SK-N-SH treated with all-trans-retinoic acid at 6 μM for 48 hours (cell line): ENCODE measurements at regions not wholly inside any gene's neighbourhood (a gene's known extent, or its start where the extent isn't known, plus 50 kb on each side); places are given as distances from the start of the nearest gene placed in this dataset.
"Not testable (repeated sequence)": the region's sequence is repeated elsewhere in the genome, so short reads cannot be mapped to it uniquely, and the experiment has no call there.

Experiments used
- ATAC-seq: fragments of 200-7000 bp; cut with Tn5 transposase; 3 replicates; pipeline ENCODE4 v1.9.1; 2020; ENCODE audit warnings: mild to moderate bottlenecking, moderate library complexity
- ARNTL ChIP-seq: fragments of 450-650 bp; formaldehyde crosslinking; IDR thresholded peaks from 2 replicates; pipeline ENCODE4 v1.5.0; 2020; ENCODE audit warnings: low read depth, mild to moderate bottlenecking, moderate library complexity, borderline replicate concordance
- BACH2 ChIP-seq: fragments of 250-450 bp; sonication (Bioruptor Pico); IDR thresholded peaks from 2 replicates; pipeline ENCODE4 v1.9.0; 2021; ENCODE audit warnings: mild to moderate bottlenecking, borderline replicate concordance
- CSDC2 ChIP-seq: fragments of 250-450 bp; sonication (Bioruptor Pico); IDR thresholded peaks from 2 replicates; pipeline ENCODE4 v1.5.0; 2020; ENCODE audit warnings: mild to moderate bottlenecking, moderate library complexity
- CSRNP3 ChIP-seq: fragments of 250-450 bp; sonication (Bioruptor Pico); IDR thresholded peaks from 2 replicates; pipeline ENCODE4 v1.5.1; 2021; ENCODE audit warnings: mild to moderate bottlenecking, moderate library complexity
- ESRRG ChIP-seq: fragments of 250-450 bp; sonication (Bioruptor Pico); IDR thresholded peaks from 2 replicates; pipeline ENCODE4 v1.6.1; 2021; ENCODE audit warnings: mild to moderate bottlenecking
- GLIS3 ChIP-seq: fragments of 250-450 bp; sonication (Bioruptor Pico); IDR thresholded peaks from 2 replicates; pipeline ENCODE4 v1.5.0; 2020; ENCODE audit warnings: mild to moderate bottlenecking, moderate library complexity
- ISL1 ChIP-seq: fragments of 250-450 bp; sonication (Bioruptor Pico); IDR thresholded peaks from 2 replicates; pipeline ENCODE4 v2.1.2; 2022; ENCODE audit warnings: mild to moderate bottlenecking, moderate library complexity
- OSR1 ChIP-seq: fragments of 250-450 bp; sonication (Bioruptor Pico); IDR thresholded peaks from 2 replicates; pipeline ENCODE4 v1.8.0; 2022; ENCODE audit warnings: moderate library complexity, mild to moderate bottlenecking, inconsistent platforms
- RARB ChIP-seq: fragments of 250-450 bp; sonication (Bioruptor Pico); IDR thresholded peaks from 2 replicates; pipeline ENCODE4 v1.8.0; 2021; ENCODE audit warnings: mild to moderate bottlenecking, moderate library complexity
- SNAI2 ChIP-seq: fragments of 250-450 bp; sonication (Bioruptor Pico); IDR thresholded peaks from 2 replicates; pipeline ENCODE4 v1.5.0; 2020; ENCODE audit warnings: mild to moderate bottlenecking, moderate library complexity
- TCF4 ChIP-seq: fragments of 250-450 bp; sonication (Bioruptor Pico); IDR thresholded peaks from 2 replicates; pipeline ENCODE4 v1.8.0; 2021; ENCODE audit warnings: mild to moderate bottlenecking, moderate library complexity, borderline replicate concordance
- TOX ChIP-seq: fragments of 250-450 bp; sonication (Bioruptor Pico); IDR thresholded peaks from 2 replicates; pipeline ENCODE4 v1.8.0; 2021; ENCODE audit warnings: mild to moderate bottlenecking, moderate library complexity, borderline replicate concordance
- ZC3H10 ChIP-seq: fragments of 250-450 bp; sonication (Bioruptor Pico); IDR thresholded peaks from 2 replicates; pipeline ENCODE4 v1.5.1; 2021; ENCODE audit warnings: mild to moderate bottlenecking, moderate library complexity
- ZFP3 ChIP-seq: fragments of 250-450 bp; sonication (Bioruptor Pico); IDR thresholded peaks from 2 replicates; pipeline ENCODE4 v1.5.0; 2020; ENCODE audit warnings: mild to moderate bottlenecking, moderate library complexity
- ZFP30 ChIP-seq: fragments of 450-650 bp; formaldehyde crosslinking; IDR thresholded peaks from 2 replicates; pipeline ENCODE4 v1.5.0; 2022; ENCODE audit warnings: mild to moderate bottlenecking, moderate library complexity
- ZNF565 ChIP-seq: fragments of 450-650 bp; formaldehyde crosslinking; conservative IDR thresholded peaks from 2 replicates; pipeline ENCODE4 v1.5.0; 2020; ENCODE audit warnings: low read depth, mild to moderate bottlenecking, moderate library complexity
- ZNF70 ChIP-seq: fragments of 450-650 bp; formaldehyde crosslinking; IDR thresholded peaks from 2 replicates; pipeline ENCODE4 v1.5.0; 2020; ENCODE audit warnings: mild to moderate bottlenecking, moderate library complexity
- ZNF8 ChIP-seq: fragments of 450-650 bp; formaldehyde crosslinking; IDR thresholded peaks from 2 replicates; pipeline ENCODE4 v1.5.0; 2020; ENCODE audit warnings: mild to moderate bottlenecking, moderate library complexity
- TF ChIP-seq, protein P1 (sequence below): fragments of 250-450 bp; sonication (Bioruptor Pico); IDR thresholded peaks from 2 replicates; pipeline ENCODE4 v1.8.0; 2021; ENCODE audit warnings: low read depth, mild to moderate bottlenecking, moderate library complexity, borderline replicate concordance
- TF ChIP-seq, protein P2 (sequence below): fragments of 250-450 bp; sonication (Bioruptor Pico); IDR thresholded peaks from 2 replicates; pipeline ENCODE4 v1.5.0; 2020; ENCODE audit warnings: mild to moderate bottlenecking, moderate library complexity
- TF ChIP-seq, protein P3 (sequence below): fragments of 250-450 bp; sonication (Bioruptor Pico); IDR thresholded peaks from 2 replicates; pipeline ENCODE4 v1.8.0; 2020; ENCODE audit warnings: mild to moderate bottlenecking, moderate library complexity, borderline replicate concordance
- TF ChIP-seq, protein P4 (sequence below): fragments of 250-450 bp; sonication (Bioruptor Pico); IDR thresholded peaks from 2 replicates; pipeline ENCODE4 v1.5.1; 2020; ENCODE audit warnings: low read depth, mild to moderate bottlenecking, moderate library complexity

- TF ChIP-seq CSRNP3 (CRISPR knock-in tag) (no peak), ZNF8 (no peak), BACH2 (no peak), CSDC2 (no peak), ZNF565 (no peak), ZC3H10 (CRISPR knock-in tag) (no peak), TCF4 (CRISPR knock-in tag) (no peak), OSR1 (CRISPR knock-in tag) (no peak), ZFP30 (no peak), ZFP3 (no peak), ZNF70 (CRISPR knock-in tag) (no peak), TOX (CRISPR knock-in tag) (no peak), ISL1 (CRISPR knock-in tag) (no peak)
- TF ChIP-seq, protein P1, sequence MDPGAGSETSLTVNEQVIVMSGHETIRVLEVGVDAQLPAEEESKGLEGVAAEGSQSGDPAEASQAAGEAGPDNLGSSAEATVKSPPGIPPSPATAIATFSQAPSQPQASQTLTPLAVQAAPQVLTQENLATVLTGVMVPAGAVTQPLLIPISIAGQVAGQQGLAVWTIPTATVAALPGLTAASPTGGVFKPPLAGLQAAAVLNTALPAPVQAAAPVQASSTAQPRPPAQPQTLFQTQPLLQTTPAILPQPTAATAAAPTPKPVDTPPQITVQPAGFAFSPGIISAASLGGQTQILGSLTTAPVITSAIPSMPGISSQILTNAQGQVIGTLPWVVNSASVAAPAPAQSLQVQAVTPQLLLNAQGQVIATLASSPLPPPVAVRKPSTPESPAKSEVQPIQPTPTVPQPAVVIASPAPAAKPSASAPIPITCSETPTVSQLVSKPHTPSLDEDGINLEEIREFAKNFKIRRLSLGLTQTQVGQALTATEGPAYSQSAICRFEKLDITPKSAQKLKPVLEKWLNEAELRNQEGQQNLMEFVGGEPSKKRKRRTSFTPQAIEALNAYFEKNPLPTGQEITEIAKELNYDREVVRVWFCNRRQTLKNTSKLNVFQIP (CRISPR knock-in tag), result no peak
- TF ChIP-seq, protein P2, sequence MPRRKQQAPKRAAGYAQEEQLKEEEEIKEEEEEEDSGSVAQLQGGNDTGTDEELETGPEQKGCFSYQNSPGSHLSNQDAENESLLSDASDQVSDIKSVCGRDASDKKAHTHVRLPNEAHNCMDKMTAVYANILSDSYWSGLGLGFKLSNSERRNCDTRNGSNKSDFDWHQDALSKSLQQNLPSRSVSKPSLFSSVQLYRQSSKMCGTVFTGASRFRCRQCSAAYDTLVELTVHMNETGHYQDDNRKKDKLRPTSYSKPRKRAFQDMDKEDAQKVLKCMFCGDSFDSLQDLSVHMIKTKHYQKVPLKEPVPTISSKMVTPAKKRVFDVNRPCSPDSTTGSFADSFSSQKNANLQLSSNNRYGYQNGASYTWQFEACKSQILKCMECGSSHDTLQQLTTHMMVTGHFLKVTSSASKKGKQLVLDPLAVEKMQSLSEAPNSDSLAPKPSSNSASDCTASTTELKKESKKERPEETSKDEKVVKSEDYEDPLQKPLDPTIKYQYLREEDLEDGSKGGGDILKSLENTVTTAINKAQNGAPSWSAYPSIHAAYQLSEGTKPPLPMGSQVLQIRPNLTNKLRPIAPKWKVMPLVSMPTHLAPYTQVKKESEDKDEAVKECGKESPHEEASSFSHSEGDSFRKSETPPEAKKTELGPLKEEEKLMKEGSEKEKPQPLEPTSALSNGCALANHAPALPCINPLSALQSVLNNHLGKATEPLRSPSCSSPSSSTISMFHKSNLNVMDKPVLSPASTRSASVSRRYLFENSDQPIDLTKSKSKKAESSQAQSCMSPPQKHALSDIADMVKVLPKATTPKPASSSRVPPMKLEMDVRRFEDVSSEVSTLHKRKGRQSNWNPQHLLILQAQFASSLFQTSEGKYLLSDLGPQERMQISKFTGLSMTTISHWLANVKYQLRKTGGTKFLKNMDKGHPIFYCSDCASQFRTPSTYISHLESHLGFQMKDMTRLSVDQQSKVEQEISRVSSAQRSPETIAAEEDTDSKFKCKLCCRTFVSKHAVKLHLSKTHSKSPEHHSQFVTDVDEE (CRISPR knock-in tag), result no peak
- TF ChIP-seq, protein P3, sequence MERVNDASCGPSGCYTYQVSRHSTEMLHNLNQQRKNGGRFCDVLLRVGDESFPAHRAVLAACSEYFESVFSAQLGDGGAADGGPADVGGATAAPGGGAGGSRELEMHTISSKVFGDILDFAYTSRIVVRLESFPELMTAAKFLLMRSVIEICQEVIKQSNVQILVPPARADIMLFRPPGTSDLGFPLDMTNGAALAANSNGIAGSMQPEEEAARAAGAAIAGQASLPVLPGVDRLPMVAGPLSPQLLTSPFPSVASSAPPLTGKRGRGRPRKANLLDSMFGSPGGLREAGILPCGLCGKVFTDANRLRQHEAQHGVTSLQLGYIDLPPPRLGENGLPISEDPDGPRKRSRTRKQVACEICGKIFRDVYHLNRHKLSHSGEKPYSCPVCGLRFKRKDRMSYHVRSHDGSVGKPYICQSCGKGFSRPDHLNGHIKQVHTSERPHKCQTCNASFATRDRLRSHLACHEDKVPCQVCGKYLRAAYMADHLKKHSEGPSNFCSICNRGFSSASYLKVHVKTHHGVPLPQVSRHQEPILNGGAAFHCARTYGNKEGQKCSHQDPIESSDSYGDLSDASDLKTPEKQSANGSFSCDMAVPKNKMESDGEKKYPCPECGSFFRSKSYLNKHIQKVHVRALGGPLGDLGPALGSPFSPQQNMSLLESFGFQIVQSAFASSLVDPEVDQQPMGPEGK, result no peak
- TF ChIP-seq, all 23 proteins: peak for 0
- ATAC-seq, result no peak
Measured at GRCh38 chr10:78664929-78665553, 403.7 kb upstream of the ZMIZ1 start.

DNA sequence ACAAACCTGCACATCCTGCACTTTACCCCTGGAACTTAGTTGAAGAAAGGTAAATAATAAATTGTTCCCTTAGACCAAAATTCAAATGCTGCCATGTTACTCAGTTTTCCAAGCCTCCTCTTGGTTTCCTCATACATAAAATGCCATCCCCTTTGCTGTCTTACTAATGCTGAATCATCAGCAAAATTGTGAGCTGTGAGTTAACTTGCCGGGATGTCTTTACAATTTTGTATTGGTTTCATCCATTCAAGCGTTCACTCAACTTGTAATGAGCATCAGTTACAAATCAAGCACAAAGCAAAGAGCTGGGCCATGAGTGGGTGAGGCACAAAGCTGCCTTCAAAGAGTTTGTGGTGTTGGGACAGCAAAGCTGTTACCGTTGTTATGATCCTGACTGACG is 395.8 kb upstream of the ZMIZ1 start:
- no peak; the same call in 2 of the 3 replicates for ATAC-seq
- TF ChIP-seq SNAI2 (CRISPR knock-in tag) (no peak), ZNF565 (no peak), OSR1 (CRISPR knock-in tag) (no peak), CSDC2 (no peak), RARB (CRISPR knock-in tag) (no peak), ESRRG (CRISPR knock-in tag) (no peak), BACH2 (no peak), GLIS3 (no peak), ZFP30 (no peak), ARNTL (CRISPR knock-in tag) (no peak)
- TF ChIP-seq, protein P2 (CRISPR knock-in tag), result no peak
- TF ChIP-seq, protein P4, sequence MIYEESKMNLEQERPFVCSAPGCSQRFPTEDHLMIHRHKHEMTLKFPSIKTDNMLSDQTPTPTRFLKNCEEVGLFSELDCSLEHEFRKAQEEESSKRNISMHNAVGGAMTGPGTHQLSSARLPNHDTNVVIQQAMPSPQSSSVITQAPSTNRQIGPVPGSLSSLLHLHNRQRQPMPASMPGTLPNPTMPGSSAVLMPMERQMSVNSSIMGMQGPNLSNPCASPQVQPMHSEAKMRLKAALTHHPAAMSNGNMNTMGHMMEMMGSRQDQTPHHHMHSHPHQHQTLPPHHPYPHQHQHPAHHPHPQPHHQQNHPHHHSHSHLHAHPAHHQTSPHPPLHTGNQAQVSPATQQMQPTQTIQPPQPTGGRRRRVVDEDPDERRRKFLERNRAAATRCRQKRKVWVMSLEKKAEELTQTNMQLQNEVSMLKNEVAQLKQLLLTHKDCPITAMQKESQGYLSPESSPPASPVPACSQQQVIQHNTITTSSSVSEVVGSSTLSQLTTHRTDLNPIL (CRISPR knock-in tag), result no peak
- TF ChIP-seq, protein P1 (CRISPR knock-in tag), result no peak
- TF ChIP-seq, protein P3, result no peak

DNA sequence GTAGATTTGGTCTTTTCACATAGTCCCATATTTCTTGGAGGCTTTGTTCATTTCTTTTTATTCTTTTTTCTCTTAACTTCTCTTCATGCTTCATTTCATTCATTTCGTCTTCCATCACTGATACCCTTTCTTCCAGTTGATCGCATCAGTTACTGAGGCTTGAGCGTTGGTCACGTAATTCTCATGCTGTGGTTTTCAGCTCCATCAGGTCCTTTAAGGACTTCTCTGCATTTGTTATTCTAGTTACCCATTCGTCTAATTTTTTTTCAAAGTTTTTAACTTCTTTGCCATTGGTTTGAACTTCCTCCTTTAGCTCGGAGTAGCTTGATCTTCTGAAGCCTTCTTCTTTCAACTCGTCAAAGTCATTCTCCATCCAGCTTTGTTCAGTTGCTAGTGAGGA is 387.6 kb upstream of the ZMIZ1 start:
- ATAC-seq, result not testable (repeated sequence)

DNA sequence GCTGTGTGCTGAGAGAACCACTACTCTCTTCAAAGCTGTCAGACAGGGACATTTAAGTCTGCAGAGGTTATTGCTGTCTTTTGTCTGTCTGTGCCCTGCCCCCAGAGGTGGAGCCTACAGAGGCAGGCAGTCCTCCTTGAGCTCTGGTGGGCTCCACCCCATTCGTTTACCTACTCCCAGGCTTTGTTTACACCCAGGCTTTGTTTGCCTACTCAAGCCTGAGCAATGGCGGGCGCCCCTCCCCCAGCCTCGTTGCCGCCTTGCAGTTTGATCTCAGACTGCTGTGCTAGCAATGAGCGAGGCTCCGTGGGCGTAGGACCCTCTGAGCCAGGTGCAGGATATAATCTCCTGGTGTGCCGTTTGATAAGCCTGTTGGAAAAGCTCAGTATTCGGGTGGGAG is 386.8 kb upstream of the ZMIZ1 start:
- not testable (repeated sequence) for ATAC-seq
